Endothelial cell of hepatic sinusoid (primary cell): ENCODE measurements at regions not wholly inside any gene's neighbourhood (a gene's known extent, or its start where the extent isn't known, plus 50 kb on each side); places are given as distances from the start of the nearest gene placed in this dataset.

Experiments
- in situ Hi-C: cut with HindIII; loops from 2 replicates; pipeline ENCODE4 v1.10.0; 2017; ENCODE audit warnings: low sequenced_read_pairs

- in situ Hi-C loops = loop anchor here (5.0 to 10.0 kb wide), 2 partner anchors 59 to 413 kb away; no protein-coding TSS in a partner anchor
These were observed 256.9 kb downstream of the NDUFA10 start for GRCh38 chr2:239768031-239768790.

- in situ Hi-C loops = loop anchor here (5.0 to 10.0 kb wide), 2 partner anchors 60 to 412 kb away; no protein-coding TSS in a partner anchor
These were observed 257.9 kb downstream of the NDUFA10 start for GRCh38 chr2:239767021-239767905.

GRCh38 chr2:239765911-239766310 lies 259.2 kb downstream of the NDUFA10 start:
- in situ Hi-C loops = loop anchor here (5.0 to 10.0 kb wide), 2 partner anchors 61 to 411 kb away; no protein-coding TSS in a partner anchor

GRCh38 chr2:239765076-239765845 lies 259.9 kb downstream of the NDUFA10 start:
- in situ Hi-C loops = loop anchor here (5.0 to 10.0 kb wide), 2 partner anchors 62 to 410 kb away; no protein-coding TSS in a partner anchor

- in situ Hi-C loops = loop anchor here (10.0 kb wide), 1 partner anchor 409 kb away; no protein-coding TSS in a partner anchor
These were observed 261.6 kb downstream of the NDUFA10 start for GRCh38 chr2:239763433-239764097.

GRCh38 chr2:239762655-239763269 lies 262.4 kb downstream of the NDUFA10 start:
- in situ Hi-C loops = loop anchor here (10.0 kb wide), 1 partner anchor 408 kb away; no protein-coding TSS in a partner anchor

GRCh38 chr2:239762106-239762505 lies 263.0 kb downstream of the NDUFA10 start:
- in situ Hi-C loops = loop anchor here (10.0 kb wide), 1 partner anchor 407 kb away; no protein-coding TSS in a partner anchor

- in situ Hi-C loops = loop anchor here (10.0 kb wide), 1 partner anchor 406 kb away; no protein-coding TSS in a partner anchor
These were observed 264.5 kb downstream of the NDUFA10 start for GRCh38 chr2:239760596-239760995.

GRCh38 chr2:239758279-239758877 lies 266.8 kb downstream of the NDUFA10 start:
- in situ Hi-C loops = no loop called here

GRCh38 chr2:239756790-239757760 lies 268.1 kb downstream of the NDUFA10 start:
- in situ Hi-C loops = no loop called here

GRCh38 chr2:239756031-239756789 lies 268.9 kb downstream of the NDUFA10 start:
- in situ Hi-C loops = no loop called here

- in situ Hi-C loops = no loop called here
These were observed 271.7 kb downstream of the NDUFA10 start for GRCh38 chr2:239753401-239753837.

- in situ Hi-C loops = no loop called here
These were observed 272.2 kb downstream of the NDUFA10 start for GRCh38 chr2:239752951-239753350.

GRCh38 chr2:239751679-239752355 lies 273.3 kb downstream of the NDUFA10 start:
- in situ Hi-C loops = no loop called here

GRCh38 chr2:239750929-239751678 lies 274.0 kb downstream of the NDUFA10 start:
- in situ Hi-C loops = no loop called here
